ENCODE measurements at regions not wholly inside any gene's neighbourhood (a gene's known extent, or its start where the extent isn't known, plus 50 kb on each side); places are given as distances from the start of the nearest gene placed in this dataset.

GRCh38 chr12:128019996-128020544 lies 246.9 kb upstream of the TMEM132C start:
- Histone ChIP-seq H3K14ac (ENCODE audit: insufficient read length) (no peak overlapping the region), H3K4me1 (replicated peaks in 1 of 4; ENCODE audit: control insufficient read depth in 3 of 4, insufficient read depth in 4 of 4, low read length in 3 of 4) (no peaks in the 10 kb centered on the region), H4K91ac (replicated peaks; ENCODE audit: insufficient read length, low read length) (no peak overlapping the region), H3K4ac (replicated peaks; ENCODE audit: insufficient read length, low read depth, low read length) (no peak overlapping the region), H2AFZ (ENCODE audit: low read length) (no peak overlapping the region), H2BK15ac (ENCODE audit: low read length) (no peak overlapping the region), H2BK5ac (ENCODE audit: low read depth, low read length) (no peak overlapping the region), H4K5ac (ENCODE audit: insufficient read length, low read depth, low read length) (no peak overlapping the region), H2BK12ac (ENCODE audit: low read depth, low read length) (no peak overlapping the region), H3K79me2 (ENCODE audit: control insufficient read depth in 1 of 2, insufficient read depth in 2 of 2, low read length in 2 of 2) (no peaks in the 10 kb centered on the region), H2BK120ac (replicated peaks; ENCODE audit: low read depth, low read length) (no peak overlapping the region), H4K8ac (ENCODE audit: extremely low read depth, insufficient read depth, low read length) (no peak overlapping the region), H4K20me1 (replicated peaks in 1 of 2; ENCODE audit: control insufficient read depth in 1 of 2, insufficient read depth in 2 of 2, low read length in 2 of 2) (no peaks in the 10 kb centered on the region), H3K18ac (ENCODE audit: extremely low read depth, low read length) (no peak overlapping the region), H3K4me3 (ENCODE audit: extremely low read depth in 1 of 4, insufficient read depth in 2 of 4, low read depth in 3 of 4, low read length in 4 of 4) (no peak overlapping the region), H3K23me2 (ENCODE audit: low read depth, low read length) (no peaks in the 10 kb centered on the region), H3K79me1 (ENCODE audit: low read depth, low read length) (no peaks in the 10 kb centered on the region), H2BK20ac (ENCODE audit: low read length) (no peak overlapping the region), H3K9me3 (ENCODE audit: insufficient read depth in 2 of 2, low read depth in 1 of 2, low read length in 1 of 2) (no peaks in the 10 kb centered on the region; a peak in 1 of 4 replicates), H3K36me3 (ENCODE audit: control insufficient read depth in 2 of 4, insufficient read depth in 4 of 4, low read length in 3 of 4) (no peaks in the 10 kb centered on the region), H3K27me3 (replicated peaks in 1 of 4; ENCODE audit: control insufficient read depth in 3 of 4, extremely low read depth in 1 of 4, insufficient read depth in 3 of 4, low read length in 3 of 4) (no peaks in the 10 kb centered on the region), H3K27ac (ENCODE audit: low read depth, low read length) (no peak overlapping the region), H2AK5ac (ENCODE audit: low read depth, low read length) (no peak overlapping the region), H3K23ac (ENCODE audit: insufficient read length) (no peak overlapping the region), H3K9ac (replicated peaks in 1 of 4; ENCODE audit: extremely low read depth in 1 of 4, low read depth in 3 of 4, low read length in 3 of 4) (no peak overlapping the region), H3K56ac (replicated peaks; ENCODE audit: insufficient read length, low read depth, low read length) (no peak overlapping the region), H3K4me2 (ENCODE audit: insufficient read depth in 1 of 2, low read depth in 2 of 2, low read length in 2 of 2) (no peak overlapping the region)
- DNase-seq (ENCODE audit: low read depth in 1 of 2, low spot score in 2 of 2) (no peak), FAIRE-seq (no peak)
- CTCF ChIA-PET (ENCODE audit: partially characterized antibody), result interaction anchor here (0.6 to 1.4 kb wide), 2 partner anchors 9 to 14 kb away, joined by 3 to 4 read pairs; no protein-coding TSS in a partner anchor
- POLR2A ChIA-PET (ENCODE audit: partially characterized antibody), result no interaction called here
- WGBS, 2 experiments (ENCODE audit: extremely low coverage in 1 of 2, insufficient coverage in 1 of 2, insufficient read length in 1 of 2, insufficient replicate concordance in 2 of 2, low coverage in 1 of 2, low lambda C conversion rate in 2 of 2, missing lambda C conversion rate in 1 of 2), result 83% methylated on average over 9 of the region's 9 CpGs; no CpG with 5 or more reads in 1 of the 2 experiments
- TF ChIP-seq POU5F1 (IDR thresholded peaks at IDR 0.05; ENCODE audit: low read depth, low read length) (no peak), KDM1A (IDR thresholded peaks at IDR 0.05; ENCODE audit: borderline replicate concordance, low read length) (no peak), CTBP2 (IDR thresholded peaks at IDR 0.05; ENCODE audit: borderline replicate concordance, insufficient read depth, insufficient read length, low read length) (no peak), TAF7 (optimal IDR thresholded peaks at IDR 0.05; ENCODE audit: borderline replicate concordance, low read depth, low read length) (no peak), SUZ12 (IDR thresholded peaks at IDR 0.05; ENCODE audit: low read length) (no peak), NANOG (IDR thresholded peaks at IDR 0.05; ENCODE audit: insufficient read depth, low read depth, low read length, poor library complexity, severe bottlenecking) (no peak), RBBP5 (IDR thresholded peaks at IDR 0.05; ENCODE audit: borderline replicate concordance, low read depth, low read length) (no peak), POLR2A (IDR thresholded peaks at IDR 0.05; ENCODE audit: control extremely low read depth in 1 of 2, low read depth in 2 of 2, low read length in 2 of 2) (no peak), EP300 (IDR thresholded peaks at IDR 0.05; ENCODE audit: borderline replicate concordance in 1 of 2, low read depth in 2 of 2, low read length in 2 of 2) (no peak), HDAC6 (IDR thresholded peaks at IDR 0.05; ENCODE audit: low read depth, low read length) (no peak), TEAD4 (IDR thresholded peaks at IDR 0.05; ENCODE audit: low read depth, low read length) (no peak), SIN3A (conservative IDR thresholded peaks at IDR 0.05 in 1 of 2, IDR thresholded peaks at IDR 0.05 in 1 of 2; ENCODE audit: low read depth in 1 of 2, low read length in 2 of 2) (no peak), CEBPB (IDR thresholded peaks at IDR 0.05; ENCODE audit: low read depth, low read length) (no peak), KDM5A (IDR thresholded peaks at IDR 0.05; ENCODE audit: low read length) (no peak), TAF1 (IDR thresholded peaks at IDR 0.05; ENCODE audit: low read depth, low read length) (no peak)
